ENCODE measurements at regions not wholly inside any gene's neighbourhood (a gene's known extent, or its start where the extent isn't known, plus 50 kb on each side); places are given as distances from the start of the nearest gene placed in this dataset.

- DNase-seq (ENCODE audit: low read depth), result no peak
Observed at GRCh38 chr1:80441664-80442063, 1359.1 kb upstream of the ADGRL2 start.

GRCh38 chr1:80436851-80437250 lies 1363.9 kb upstream of the ADGRL2 start:
- DNase-seq (ENCODE audit: low read depth), result no peak

DNA sequence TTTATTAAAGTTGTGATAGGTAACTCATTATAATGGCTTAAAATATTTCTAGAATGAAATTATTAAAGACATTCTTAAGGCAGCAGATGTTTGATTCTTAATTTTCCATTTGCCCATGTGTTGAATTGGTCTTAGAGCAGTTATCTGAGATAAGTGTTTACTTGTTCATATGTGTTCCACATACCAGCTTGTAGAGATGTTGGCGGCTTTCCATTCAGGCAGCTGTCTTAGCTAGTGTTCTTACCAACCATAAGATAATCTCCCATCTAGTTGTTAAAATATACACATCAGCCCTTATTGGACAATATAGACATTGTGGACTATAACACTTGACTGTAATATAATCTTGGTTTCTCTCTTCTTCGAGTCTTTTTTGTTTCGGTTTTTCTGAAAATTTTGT lies 1372.9 kb upstream of the ADGRL2 start:
- peak; percentile 8 for DNase-seq (ENCODE audit: low read depth)

DNA sequence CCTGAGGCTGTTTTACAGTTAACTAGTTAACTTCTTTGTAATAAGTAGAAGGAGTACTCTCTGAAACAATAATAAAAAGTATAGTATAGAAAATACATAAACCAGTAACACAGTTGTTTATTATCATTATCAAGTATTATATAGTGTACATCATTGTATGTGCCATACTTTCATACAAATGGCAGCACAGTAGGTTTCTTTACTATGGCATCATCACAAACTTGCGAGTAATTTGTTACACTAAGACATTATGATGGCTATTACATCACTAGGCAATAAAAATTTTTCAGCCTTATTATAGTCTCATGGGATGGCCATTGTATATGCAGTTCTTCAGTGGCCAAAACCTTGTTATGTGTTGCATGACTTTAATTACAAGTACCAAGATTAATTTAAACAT lies 1376.5 kb upstream of the ADGRL2 start:
- DNase-seq (ENCODE audit: low read depth), result no peak

DNA sequence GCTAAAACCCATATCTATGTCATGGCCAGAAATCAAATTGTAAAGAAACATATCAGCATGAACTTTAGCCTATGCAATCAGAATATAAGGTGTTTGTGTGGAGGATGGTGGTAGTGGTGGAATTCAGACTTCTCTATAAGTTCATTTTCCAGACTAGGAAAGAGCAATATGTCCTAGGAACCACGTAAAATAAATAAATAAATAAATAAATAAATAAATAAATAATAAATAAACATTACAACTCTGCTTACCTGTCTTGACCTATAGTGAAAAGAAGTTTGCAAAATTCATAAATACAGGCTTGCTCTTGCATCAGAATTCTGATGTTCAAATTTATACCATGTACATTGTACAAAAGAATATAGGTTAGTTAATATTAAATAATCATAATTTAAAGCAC lies 1382.6 kb upstream of the ADGRL2 start:
- no peak for DNase-seq (ENCODE audit: low read depth)

DNA sequence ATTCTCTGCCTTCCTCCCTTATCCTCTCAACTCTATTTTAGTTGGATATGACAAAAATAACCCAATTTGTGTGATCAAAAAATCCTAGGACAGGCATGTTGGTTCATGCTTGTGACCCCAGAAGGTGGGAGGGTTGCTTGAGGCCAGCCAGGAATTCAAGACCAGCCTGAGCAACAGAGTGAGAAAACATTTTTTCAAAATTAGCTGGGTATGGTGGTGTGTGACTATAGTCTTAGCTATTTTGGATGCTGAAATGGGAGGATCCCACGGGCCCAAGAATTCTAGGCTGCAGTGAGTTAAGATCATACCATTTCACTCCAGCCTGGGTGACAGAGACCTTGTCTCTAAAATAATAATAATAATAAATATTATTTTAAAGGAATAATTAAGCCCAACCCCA lies 1383.1 kb upstream of the ADGRL2 start:
- DNase-seq (ENCODE audit: low read depth), result no peak

DNA sequence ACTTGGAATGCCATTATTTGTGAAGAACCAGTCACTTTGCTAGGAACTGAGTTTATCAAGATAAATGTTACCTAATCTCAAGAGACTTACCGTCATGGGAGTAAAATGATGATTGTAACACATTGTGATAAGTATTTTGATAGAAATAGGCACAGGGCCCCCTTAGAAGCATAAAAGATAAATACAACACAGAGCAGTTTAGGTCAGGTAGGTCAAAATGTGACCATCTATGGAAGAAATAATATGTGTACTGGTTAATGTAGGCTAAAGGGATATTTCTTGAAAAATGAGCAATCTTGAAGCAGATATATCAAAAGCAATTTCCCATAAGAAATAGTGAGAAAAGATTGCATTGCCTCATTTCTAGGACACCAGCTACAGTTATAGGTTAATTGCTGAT lies 1386.8 kb upstream of the ADGRL2 start:
- no peak for DNase-seq (ENCODE audit: low read depth)

GRCh38 chr1:80410233-80410632 lies 1390.5 kb upstream of the ADGRL2 start:
- DNase-seq (ENCODE audit: low read depth), result no peak

DNA sequence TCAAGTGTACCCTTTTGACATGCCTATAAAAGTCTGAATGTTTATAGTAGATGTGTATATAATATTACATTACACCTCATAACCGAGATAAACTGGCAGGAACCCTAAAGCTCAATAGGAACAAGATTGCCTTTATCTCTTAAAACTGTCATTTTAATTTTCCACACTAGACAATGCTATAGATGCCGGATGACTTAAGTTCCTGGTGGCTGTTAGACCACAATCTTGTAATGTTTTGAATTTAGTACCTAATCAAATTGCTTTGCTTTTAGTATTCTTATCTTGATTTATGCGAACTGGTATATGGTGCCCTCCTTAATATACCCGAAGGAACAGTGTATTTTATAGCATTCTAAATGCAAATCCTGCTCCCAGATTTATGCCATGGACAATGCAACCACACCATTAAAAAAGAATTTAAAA lies 1397.0 kb upstream of the ADGRL4 start:
- no peak for DNase-seq (ENCODE audit: low read depth)

DNA sequence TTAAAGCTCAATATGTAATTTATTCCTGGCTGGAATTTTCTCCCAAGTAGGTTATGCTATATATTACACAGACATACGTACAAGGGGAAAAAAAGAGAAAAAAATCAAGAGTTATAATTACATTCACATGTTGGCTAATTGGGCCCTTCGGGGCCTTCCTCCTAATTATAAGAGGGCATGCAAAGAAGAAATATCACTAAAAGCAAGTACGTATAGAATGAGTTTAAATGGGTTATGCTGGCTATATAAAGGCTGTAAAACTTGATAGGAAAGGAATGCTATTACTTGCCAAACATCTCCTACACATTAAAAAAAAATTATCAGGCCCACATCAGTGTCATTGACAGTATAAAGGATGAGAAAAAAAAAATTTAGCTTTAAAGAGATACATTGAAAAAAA lies 1396.1 kb upstream of the ADGRL4 start:
- DNase-seq (ENCODE audit: low read depth), result no peak

DNA sequence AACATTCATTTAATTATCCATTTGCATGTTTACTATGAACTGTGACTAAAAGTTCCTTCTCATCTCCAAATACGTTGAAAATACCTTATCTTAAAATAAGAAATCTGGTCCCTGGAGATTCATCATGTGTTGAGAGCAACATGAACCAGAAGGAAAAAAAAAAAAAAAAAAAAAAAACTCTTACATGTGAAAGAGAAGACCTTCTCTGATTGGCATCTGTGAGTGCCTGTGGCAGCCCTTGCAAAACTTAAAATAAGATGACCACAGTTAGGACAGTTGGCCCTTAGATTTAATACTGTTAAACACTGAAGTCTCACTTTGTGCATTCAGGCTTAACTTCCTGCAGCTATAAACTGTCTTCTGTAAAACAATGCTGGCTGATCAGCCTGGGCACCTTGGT lies 1395.2 kb upstream of the ADGRL4 start:
- no peak for DNase-seq (ENCODE audit: low read depth)

DNA sequence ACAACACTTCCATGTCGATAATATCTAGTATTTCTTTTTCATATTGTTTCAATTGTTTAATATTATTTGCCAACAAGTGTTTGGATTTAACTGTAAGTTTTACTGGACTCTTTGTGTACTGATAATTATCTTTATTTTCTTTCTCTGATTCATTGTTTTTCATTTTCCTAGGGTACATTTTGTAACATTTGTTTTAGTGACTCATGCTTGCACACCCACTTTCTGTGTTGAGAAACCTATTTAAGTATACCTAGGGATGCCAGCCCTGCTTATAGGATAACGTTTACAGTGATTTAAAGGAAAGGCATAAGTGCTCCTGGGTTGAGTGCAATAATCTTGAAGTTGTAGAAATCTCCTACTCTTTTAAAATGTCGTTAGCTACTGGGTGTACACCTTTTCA lies 1386.0 kb upstream of the ADGRL4 start:
- DNase-seq (ENCODE audit: low read depth), result no peak

GRCh38 chr1:80385650-80386049 lies 1379.1 kb upstream of the ADGRL4 start:
- no peak for DNase-seq (ENCODE audit: low read depth)

- DNase-seq (ENCODE audit: low read depth), result no peak
Observed at GRCh38 chr1:80384959-80385358, 1378.4 kb upstream of the ADGRL4 start.

GRCh38 chr1:80384083-80384830 lies 1377.7 kb upstream of the ADGRL4 start:
- DNase-seq (ENCODE audit: low read depth), result no peak

GRCh38 chr1:80375662-80376061 lies 1369.1 kb upstream of the ADGRL4 start:
- no peak for DNase-seq (ENCODE audit: low read depth)

GRCh38 chr1:80375109-80375508 lies 1368.6 kb upstream of the ADGRL4 start:
- no peak for DNase-seq (ENCODE audit: low read depth)

DNA sequence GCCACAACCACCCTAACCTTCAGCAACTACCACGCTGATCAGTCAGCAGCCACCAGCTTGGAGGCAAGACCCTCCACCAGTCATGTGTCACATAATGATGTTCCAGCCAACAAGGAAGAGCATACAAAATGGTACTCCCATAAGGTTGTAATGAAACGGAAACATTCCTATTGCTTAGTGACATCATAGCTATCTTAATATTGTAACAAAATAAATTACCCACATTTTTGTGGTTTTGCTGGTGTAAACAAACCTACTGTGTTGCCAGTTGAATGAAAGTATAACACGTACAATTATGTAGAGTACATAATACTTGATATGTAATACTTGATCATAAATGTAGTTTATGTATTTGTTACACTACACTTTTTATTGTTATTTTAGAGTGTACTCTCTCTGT lies 1363.2 kb upstream of the ADGRL4 start:
- no peak for DNase-seq (ENCODE audit: low read depth)

GRCh38 chr1:80367058-80367457 lies 1360.5 kb upstream of the ADGRL4 start:
- DNase-seq (ENCODE audit: low read depth), result no peak

DNA sequence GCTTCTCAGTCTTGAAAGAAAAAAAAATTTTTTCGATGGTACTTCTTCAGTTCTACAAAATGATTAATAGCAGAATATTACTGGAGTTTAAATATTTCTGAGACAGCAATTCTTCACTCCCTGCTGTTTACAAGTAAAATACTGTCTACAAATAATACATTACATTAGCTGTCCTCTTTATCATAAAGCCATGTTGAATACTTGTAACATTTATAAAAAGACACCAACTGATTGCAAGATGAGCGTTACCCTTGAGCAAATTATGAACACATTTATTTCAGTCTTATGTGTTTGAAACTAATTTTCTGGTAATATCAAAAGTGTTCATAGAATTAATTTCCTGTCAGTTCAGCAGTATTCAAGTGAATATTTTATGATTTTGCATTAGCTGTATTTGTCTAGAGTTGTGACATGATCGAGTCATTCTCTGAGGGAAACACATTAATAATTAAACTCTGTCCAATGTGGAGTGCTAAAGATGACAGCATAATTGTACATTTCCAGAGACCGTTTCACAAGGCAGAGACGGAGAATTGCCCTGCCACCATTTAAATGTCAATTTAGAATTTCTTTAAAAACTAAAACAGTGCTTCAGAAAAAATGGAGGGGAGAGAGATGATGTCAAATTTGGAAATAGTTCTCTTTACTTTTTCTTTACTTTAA lies 1359.0 kb upstream of the ADGRL4 start:
- no peak for DNase-seq (ENCODE audit: low read depth)

GRCh38 chr1:80363689-80364475 lies 1357.4 kb upstream of the ADGRL4 start:
- DNase-seq (ENCODE audit: low read depth), result no peak

DNA sequence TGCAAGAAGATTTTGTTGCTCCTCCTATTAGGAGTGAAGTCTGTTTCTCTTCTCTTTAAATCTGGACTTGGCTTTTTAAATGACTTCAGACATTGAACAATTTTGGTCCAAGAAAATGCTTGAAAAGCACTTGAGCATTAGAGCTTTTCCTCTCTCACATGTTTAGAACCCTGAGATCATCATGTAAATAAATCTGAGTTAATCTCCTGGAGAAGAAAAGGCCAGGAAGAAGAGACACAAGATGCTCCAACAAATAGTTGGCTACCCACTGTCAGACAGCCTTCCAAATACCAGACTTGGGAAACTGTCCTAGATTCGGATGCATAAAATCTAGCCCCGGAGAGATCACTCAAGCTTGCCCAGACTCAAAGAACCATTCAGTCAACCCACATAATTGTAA lies 1353.1 kb upstream of the ADGRL4 start:
- DNase-seq (ENCODE audit: low read depth), result no peak

DNA sequence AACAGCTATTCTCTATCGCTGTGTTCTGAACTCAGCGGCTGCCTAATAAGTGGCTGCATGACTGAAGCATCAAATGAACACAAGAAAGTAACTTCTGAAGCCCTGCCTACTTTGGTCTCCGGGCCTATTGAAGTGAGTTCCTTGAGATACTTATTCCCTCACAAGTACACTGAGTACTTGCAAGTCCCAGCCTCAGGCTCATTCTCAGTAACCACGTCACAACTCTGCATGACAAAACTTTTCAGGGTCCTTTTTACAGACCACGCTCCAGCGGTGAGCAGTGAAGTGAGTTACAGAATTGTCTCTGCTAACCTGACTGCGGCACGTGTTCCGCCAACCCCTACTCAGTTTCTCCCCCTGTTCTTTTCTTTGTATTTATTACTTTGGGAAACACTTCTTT lies 1342.7 kb upstream of the ADGRL4 start:
- no peak for DNase-seq (ENCODE audit: low read depth)

Data from forelimb muscle (tissue), 1 donor.